HCT116 (cell line): ENCODE measurements at regions not wholly inside any gene's neighbourhood (a gene's known extent, or its start where the extent isn't known, plus 50 kb on each side); places are given as distances from the start of the nearest gene placed in this dataset.

ENCODE experiments used
- ATAC-seq: fragments of 200-7000 bp; cut with Tn5 transposase; 2 replicates; pipeline ENCODE4 v1.9.1; 2020; ENCODE audit warnings: mild to moderate bottlenecking, moderate library complexity
- BruUV-seq: library from RNA; stranded (reverse); fragments of 400-500 nt; replicated peaks from 2 replicates; lab custom pipeline; 2021; lab: Mats Ljungman, UMichigan
- CTCF ChIA-PET: fragments of 300-600 bp; sonication (Branson Sonifier 250); formaldehyde crosslinking; loops from one replicate; lab custom pipeline; 2021; ENCODE audit warnings: antibody characterized with exemption; lab: Charles Lee
- POLR2A ChIA-PET: fragments of 300-600, 350-600 bp; sonication (Branson Sonifier 250); formaldehyde crosslinking; loops from one replicate; lab custom pipeline; 2021; ENCODE audit warnings: antibody characterized with exemption; lab: Charles Lee
- RAD21 ChIA-PET, 2 experiments: fragments of 300-600 bp; sonication (Branson Sonifier 250); formaldehyde crosslinking; loops; one replicate each; lab custom pipeline; 2023; ENCODE audit warnings: low total read pairs in 2 of 2; ENCODE audit not compliant: uncharacterized antibody in 2 of 2, unreplicated experiment in 2 of 2, low non-redundant PET in 1 of 2; lab: Charles Lee
- DNase-seq: peaks from one replicate; pipeline ENCODE4 v3.0.0-alpha.2; 2010; ENCODE audit warnings: low read depth, low spot score
- H2AFZ ChIP-seq: fragments of 200-600 bp; shearing (Covaris generic), sonication (generic); 2 replicates; pipeline ENCODE4 v1.6.1; 2017; ENCODE audit warnings: low read depth, mixed run types, mixed read lengths, antibody characterized with exemption, low read length; ENCODE audit not compliant: poor library complexity, severe bottlenecking
- H3K27ac ChIP-seq: 2 replicates; pipeline ENCODE4 v1.5.1; 2012; ENCODE audit warnings: low read depth, low read length
- H3K27me3 ChIP-seq: fragments of 200-600 bp; sonication (generic); 2 replicates; pipeline ENCODE4 v1.6.1; 2016; ENCODE audit warnings: mixed run types, low read length, mixed read lengths; ENCODE audit not compliant: insufficient read depth
- H3K36me3 ChIP-seq, 2 experiments: fragments of 200-500 bp in 1 of 2; fragments of 200-600 bp in 1 of 2; sonication (Bioruptor generic) in 1 of 2; sonication (generic) in 1 of 2; 2 replicates each; pipeline versions ENCODE4 v1.5.1 to v1.6.1; 2014 to 2016; ENCODE audit warnings: low read length in 2 of 2, inconsistent platforms in 1 of 2, mixed read lengths in 1 of 2, mixed run types in 1 of 2; ENCODE audit not compliant: insufficient read depth in 2 of 2, control insufficient read depth in 1 of 2
- H3K4me1 ChIP-seq, 2 experiments: fragments of 200-600 bp in 1 of 2; sonication (generic) in 1 of 2; 2 replicates each; pipeline versions ENCODE4 v1.5.1 to v1.6.1; 2012 to 2017; ENCODE audit warnings: low read length in 2 of 2, inconsistent platforms in 1 of 2, mild to moderate bottlenecking in 1 of 2, mixed read lengths in 1 of 2, mixed run types in 1 of 2, moderate library complexity in 1 of 2; ENCODE audit not compliant: insufficient read depth in 2 of 2, control insufficient read depth in 1 of 2
- H3K4me2 ChIP-seq: fragments of 200-600 bp; sonication (generic); 2 replicates; pipeline ENCODE4 v1.6.1; 2017; ENCODE audit warnings: mixed run types, low read length, mixed read lengths
- H3K4me3 ChIP-seq, 2 experiments: fragments of 200-600 bp in 1 of 2; sonication (generic) in 1 of 2; replicated peaks in 1 of 2; 2 replicates each; pipeline ENCODE4 v1.5.1; 2011 to 2016; ENCODE audit warnings: low read length in 2 of 2, control low read depth in 1 of 2, low read depth in 1 of 2, mild to moderate bottlenecking in 1 of 2, mixed read lengths in 1 of 2, mixed run types in 1 of 2
- H3K79me2 ChIP-seq: fragments of 200-600 bp; sonication (generic); 2 replicates; pipeline ENCODE4 v1.6.1; 2017; ENCODE audit warnings: mild to moderate bottlenecking, mixed run types, low read length, moderate library complexity, mixed read lengths; ENCODE audit not compliant: insufficient read depth
- H3K9ac ChIP-seq: fragments of 200-600 bp; sonication (generic); 2 replicates; pipeline ENCODE4 v1.6.1; 2016; ENCODE audit warnings: low read length, mixed read lengths
- H3K9me2 ChIP-seq: fragments of 200-600 bp; sonication (generic), shearing (Covaris generic); 2 replicates; pipeline ENCODE4 v1.6.1; 2017; ENCODE audit warnings: mixed run types, mild to moderate bottlenecking, moderate library complexity; ENCODE audit not compliant: insufficient read depth
- H3K9me3 ChIP-seq, 2 experiments: fragments of 200-500 bp in 1 of 2; fragments of 200-600 bp in 1 of 2; sonication (Bioruptor generic) in 1 of 2; sonication (generic) in 1 of 2; 2 replicates each; pipeline ENCODE4 v1.6.1; 2014 to 2017; ENCODE audit warnings: low read length in 2 of 2, mixed read lengths in 2 of 2, inconsistent platforms in 1 of 2, low read depth in 1 of 2, mild to moderate bottlenecking in 1 of 2, mixed run types in 1 of 2, moderate library complexity in 1 of 2; ENCODE audit not compliant: control insufficient read depth in 1 of 2, insufficient read depth in 1 of 2
- H4K20me1 ChIP-seq: fragments of 200-600 bp; sonication (generic), shearing (Covaris generic); 2 replicates; pipeline ENCODE4 v1.6.1; 2017; ENCODE audit warnings: mixed run types, mild to moderate bottlenecking, moderate library complexity; ENCODE audit not compliant: insufficient read depth
- CBX3 ChIP-seq: IDR thresholded peaks from 2 replicates; pipeline ENCODE4 v1.6.1; 2012; ENCODE audit warnings: low read depth
- EZH2 ChIP-seq: fragments of 200-600 bp; sonication (generic); IDR thresholded peaks from 2 replicates; pipeline ENCODE4 v1.6.1; 2017; ENCODE audit warnings: antibody characterized with exemption, mixed run types
- EZH2phosphoT487 ChIP-seq: fragments of 200-600 bp; IDR thresholded peaks from 2 replicates; pipeline ENCODE4 v1.6.1; 2018; ENCODE audit warnings: antibody characterized with exemption, borderline replicate concordance
- FOSL1 ChIP-seq: IDR thresholded peaks from 2 replicates; pipeline ENCODE4 v1.6.1; 2012; ENCODE audit warnings: low read depth
- POLR2A ChIP-seq: IDR thresholded peaks from 2 replicates; pipeline ENCODE4 v1.7.0; 2011; ENCODE audit warnings: borderline replicate concordance; ENCODE audit not compliant: insufficient read depth, insufficient read length; ENCODE audit errors: extremely low read depth
- POLR2AphosphoS5 ChIP-seq: IDR thresholded peaks from 2 replicates; pipeline ENCODE4 v1.6.1; 2011; ENCODE audit warnings: mild to moderate bottlenecking, low read depth, low read length, moderate library complexity
- RAD21 ChIP-seq: IDR thresholded peaks from 2 replicates; pipeline ENCODE4 v1.6.1; 2012; ENCODE audit warnings: low read depth, mild to moderate bottlenecking
- SIN3A ChIP-seq: IDR thresholded peaks from 2 replicates; pipeline ENCODE4 v1.6.1; 2012; ENCODE audit warnings: low read depth
- SP1 ChIP-seq: IDR thresholded peaks from 2 replicates; pipeline ENCODE4 v1.6.1; 2012; ENCODE audit warnings: low read depth
- TCF7L2 ChIP-seq: IDR thresholded peaks from 2 replicates; pipeline ENCODE4 v1.7.0; 2011; ENCODE audit warnings: borderline replicate concordance, inconsistent platforms; ENCODE audit not compliant: insufficient read depth, insufficient read length; ENCODE audit errors: extremely low read depth
- YY1 ChIP-seq: IDR thresholded peaks from 2 replicates; pipeline ENCODE4 v1.6.1; 2011; ENCODE audit warnings: low read length, low read depth, moderate library complexity, mild to moderate bottlenecking; ENCODE audit not compliant: insufficient replicate concordance; ENCODE audit errors: extremely low read depth
- ZNF274 ChIP-seq: fragments of 200-500 bp; sonication (Bioruptor generic); IDR thresholded peaks from 2 replicates; pipeline ENCODE4 v1.6.1; 2014; ENCODE audit warnings: mild to moderate bottlenecking, low read depth, low read length, inconsistent platforms
- intact Hi-C: fragments of 100-400 bp; cut with micrococcal nuclease; formaldehyde crosslinking; loops from 2 replicates; pipeline ENCODE4 v1.10.0; 2022
- TF ChIP-seq, protein P1 (sequence below): IDR thresholded peaks from 2 replicates; pipeline ENCODE4 v1.6.1; 2012
- TF ChIP-seq, protein P2 (sequence below), 3 experiments: fragments of 200-600 bp in 1 of 3; sonication (generic) in 1 of 3; IDR thresholded peaks in 2 of 3; conservative IDR thresholded peaks in 1 of 3; 2 replicates each; pipeline ENCODE4 v1.5.1; 2012 to 2017; ENCODE audit warnings: low read depth in 2 of 3, low read length in 2 of 3, antibody characterized with exemption in 1 of 3, borderline replicate concordance in 1 of 3, control low read depth in 1 of 3, mild to moderate bottlenecking in 1 of 3, mixed read lengths in 1 of 3, mixed run types in 1 of 3, moderate library complexity in 1 of 3; ENCODE audit not compliant: insufficient read depth in 1 of 3

DNA sequence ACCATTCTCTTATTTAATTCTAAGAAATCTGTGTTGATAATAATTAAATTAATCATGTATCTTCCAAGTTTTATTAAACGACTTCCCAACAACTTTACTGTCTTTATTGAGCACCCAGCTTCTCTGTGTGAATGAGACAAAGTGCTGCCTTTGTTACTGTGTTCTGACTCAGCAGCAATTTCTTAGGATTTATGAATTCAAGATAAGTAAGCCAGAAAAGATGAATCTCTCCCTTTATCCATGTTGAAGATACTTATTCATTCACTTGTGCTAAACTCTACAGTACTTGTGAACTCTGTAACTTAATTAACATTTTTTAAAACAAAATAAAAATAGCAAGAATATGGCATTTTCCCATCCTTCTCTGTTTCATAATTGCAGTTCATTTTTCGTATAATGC lies 1403.3 kb upstream of the DDX18 start:
- Histone ChIP-seq H3K79me2 (no peaks in the 10 kb centered on the region), H3K4me1 (no peaks in the 10 kb centered on the region), H3K27ac (no peak overlapping the region), H3K9ac (no peak overlapping the region), H3K9me3 (peaks cover 5 to 26% of the 10 kb centered on the region in 2 experiments; a peak in 2 of 4 replicates), H3K4me2 (no peak overlapping the region), H3K27me3 (no peaks in the 10 kb centered on the region), H2AFZ (no peak overlapping the region)
- no peak for ATAC-seq
- BruUV-seq: no TSS peak
- no peak for TF ChIP-seq ZNF274
- TF ChIP-seq POLR2AphosphoS5: no peak
- TF ChIP-seq, protein P1, sequence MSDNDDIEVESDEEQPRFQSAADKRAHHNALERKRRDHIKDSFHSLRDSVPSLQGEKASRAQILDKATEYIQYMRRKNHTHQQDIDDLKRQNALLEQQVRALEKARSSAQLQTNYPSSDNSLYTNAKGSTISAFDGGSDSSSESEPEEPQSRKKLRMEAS: no peak
- no peak for TF ChIP-seq EZH2
- TF ChIP-seq SP1: no peak
- TF ChIP-seq EZH2phosphoT487: no peak
- TF ChIP-seq YY1: no peak
- TF ChIP-seq CBX3: no peak
- TF ChIP-seq SIN3A: no peak
- no peak for TF ChIP-seq RAD21
- no peak for TF ChIP-seq POLR2A
- TF ChIP-seq, protein P2, sequence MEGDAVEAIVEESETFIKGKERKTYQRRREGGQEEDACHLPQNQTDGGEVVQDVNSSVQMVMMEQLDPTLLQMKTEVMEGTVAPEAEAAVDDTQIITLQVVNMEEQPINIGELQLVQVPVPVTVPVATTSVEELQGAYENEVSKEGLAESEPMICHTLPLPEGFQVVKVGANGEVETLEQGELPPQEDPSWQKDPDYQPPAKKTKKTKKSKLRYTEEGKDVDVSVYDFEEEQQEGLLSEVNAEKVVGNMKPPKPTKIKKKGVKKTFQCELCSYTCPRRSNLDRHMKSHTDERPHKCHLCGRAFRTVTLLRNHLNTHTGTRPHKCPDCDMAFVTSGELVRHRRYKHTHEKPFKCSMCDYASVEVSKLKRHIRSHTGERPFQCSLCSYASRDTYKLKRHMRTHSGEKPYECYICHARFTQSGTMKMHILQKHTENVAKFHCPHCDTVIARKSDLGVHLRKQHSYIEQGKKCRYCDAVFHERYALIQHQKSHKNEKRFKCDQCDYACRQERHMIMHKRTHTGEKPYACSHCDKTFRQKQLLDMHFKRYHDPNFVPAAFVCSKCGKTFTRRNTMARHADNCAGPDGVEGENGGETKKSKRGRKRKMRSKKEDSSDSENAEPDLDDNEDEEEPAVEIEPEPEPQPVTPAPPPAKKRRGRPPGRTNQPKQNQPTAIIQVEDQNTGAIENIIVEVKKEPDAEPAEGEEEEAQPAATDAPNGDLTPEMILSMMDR (IDR thresholded peaks at IDR 0.05 in 2 of 3, conservative IDR thresholded peaks at IDR 0.05 in 1 of 3; ENCODE audit: borderline replicate concordance in 1 of 3, insufficient read depth in 1 of 3, low read depth in 2 of 3, low read length in 2 of 3): no peak
- TF ChIP-seq TCF7L2: no peak
- no peak for TF ChIP-seq FOSL1
- TF ChIP-seq, all 23 proteins: peak for 0
- H3K36me3 ChIP-seq: no peaks in the 10 kb centered on the region; a peak in 1 of 4 replicates
- intact Hi-C loops: no loop called here
- DNase-seq: no peak
- ChIA-PET CTCF (no interaction called here), POLR2A (no interaction called here), RAD21 (no interaction called here)
- no peaks in the 10 kb centered on the region for H3K9me2 ChIP-seq
- no peaks in the 10 kb centered on the region for H4K20me1 ChIP-seq
- H3K4me3 ChIP-seq: no peak overlapping the region
